ENCODE measurements at regions not wholly inside any gene's neighbourhood (a gene's known extent, or its start where the extent isn't known, plus 50 kb on each side); places are given as distances from the start of the nearest gene placed in this dataset.

- DNase-seq: no peak
- TF ChIP-seq CTCF (IDR thresholded peaks at IDR 0.05): no peak
- no peak overlapping the region for H3K4me3 Mint-ChIP-seq
- no peaks in the 10 kb centered on the region; the same call in 1 of the 2 replicates for H3K27me3 Mint-ChIP-seq (ENCODE audit: insufficient read depth)
- H3K27ac Mint-ChIP-seq: no peak overlapping the region
- peaks cover 8% of the 10 kb centered on the region for H3K9me3 Mint-ChIP-seq
- no peaks in the 10 kb centered on the region; the same call in none of the 2 replicates for H3K36me3 Mint-ChIP-seq (ENCODE audit: low read depth)
- H3K4me1 Mint-ChIP-seq (ENCODE audit: low read depth): no peaks in the 10 kb centered on the region
Measured at GRCh38 chr13:47067306-47067705, 170.5 kb upstream of the HTR2A start.

- H3K27me3 Mint-ChIP-seq (ENCODE audit: insufficient read depth): no peaks in the 10 kb centered on the region; the same call in 1 of the 2 replicates
- peaks cover 9% of the 10 kb centered on the region for H3K9me3 Mint-ChIP-seq
- no peak for TF ChIP-seq CTCF (IDR thresholded peaks at IDR 0.05)
- DNase-seq: no peak
- no peak overlapping the region for H3K4me3 Mint-ChIP-seq
- no peaks in the 10 kb centered on the region for H3K4me1 Mint-ChIP-seq (ENCODE audit: low read depth)
- no peaks in the 10 kb centered on the region; the same call in none of the 2 replicates for H3K36me3 Mint-ChIP-seq (ENCODE audit: low read depth)
- H3K27ac Mint-ChIP-seq: no peak overlapping the region
Measured at GRCh38 chr13:47066226-47066625, 169.4 kb upstream of the HTR2A start.

GRCh38 chr13:47064381-47064780 lies 167.5 kb upstream of the HTR2A start:
- peaks cover 27% of the 10 kb centered on the region for H3K9me3 Mint-ChIP-seq
- H3K4me1 Mint-ChIP-seq (ENCODE audit: low read depth): no peaks in the 10 kb centered on the region
- no peaks in the 10 kb centered on the region; the same call in none of the 2 replicates for H3K36me3 Mint-ChIP-seq (ENCODE audit: low read depth)
- H3K27me3 Mint-ChIP-seq (ENCODE audit: insufficient read depth): no peaks in the 10 kb centered on the region; the same call in 1 of the 2 replicates
- H3K27ac Mint-ChIP-seq: no peak overlapping the region
- no peak for TF ChIP-seq CTCF (IDR thresholded peaks at IDR 0.05)
- no peak for DNase-seq
- no peak overlapping the region for H3K4me3 Mint-ChIP-seq

- H3K27me3 Mint-ChIP-seq (ENCODE audit: insufficient read depth): peaks cover 2% of the 10 kb centered on the region; the same call in 1 of the 2 replicates
- H3K4me3 Mint-ChIP-seq: no peak overlapping the region
- no peak overlapping the region for H3K27ac Mint-ChIP-seq
- TF ChIP-seq CTCF (IDR thresholded peaks at IDR 0.05): no peak
- DNase-seq: no peak
- H3K4me1 Mint-ChIP-seq (ENCODE audit: low read depth): no peaks in the 10 kb centered on the region; the same call in 1 of the 2 replicates
- H3K36me3 Mint-ChIP-seq (ENCODE audit: low read depth): no peaks in the 10 kb centered on the region
- no peaks in the 10 kb centered on the region; the same call in 1 of the 2 replicates for H3K9me3 Mint-ChIP-seq
Measured at GRCh38 chr13:47049276-47049989, 152.6 kb upstream of the HTR2A start.

GRCh38 chr13:47046706-47047105 lies 149.9 kb upstream of the HTR2A start:
- DNase-seq: no peak
- no peaks in the 10 kb centered on the region; the same call in 1 of the 2 replicates for H3K9me3 Mint-ChIP-seq
- no peak for TF ChIP-seq CTCF (IDR thresholded peaks at IDR 0.05)
- H3K4me1 Mint-ChIP-seq (ENCODE audit: low read depth): no peaks in the 10 kb centered on the region
- no peak overlapping the region for H3K4me3 Mint-ChIP-seq
- H3K27ac Mint-ChIP-seq: no peak overlapping the region
- no peaks in the 10 kb centered on the region for H3K36me3 Mint-ChIP-seq (ENCODE audit: low read depth)
- peaks cover 2% of the 10 kb centered on the region; the same call in 1 of the 2 replicates for H3K27me3 Mint-ChIP-seq (ENCODE audit: insufficient read depth)
